Natural killer cell treated with Interleukin-12 subunit alpha and Interleukin-12 subunit beta and Interleukin-15 and Interleukin-18, amount 100 ng/mL, for 72 hours (primary cell): ENCODE measurements at regions not wholly inside any gene's neighbourhood (a gene's known extent, or its start where the extent isn't known, plus 50 kb on each side); places are given as distances from the start of the nearest gene placed in this dataset.
A peak's percentile ranks its signal among the peaks of the same experiment; 100 is the strongest.

Experiments used
- ATAC-seq, 2 donors: fragments of 150-1000 bp; cut with Tn5 transposase in 1 of 2; sonication (Bioruptor Pico), chemical (Tn5 transposase) in 1 of 2; 2 replicates each; pipeline ENCODE4 v1.10.0; 2021
- DNase-seq: peaks from one replicate; pipeline ENCODE4 v3.0.0; 2022; ENCODE audit warnings: low spot score
- H3K27ac Mint-ChIP-seq, 2 donors: 1 replicate in 1 of 2; 2 replicates in 1 of 2; pipeline ENCODE4 v1.8.0; 2022; ENCODE audit warnings: mixed read lengths in 2 of 2, mild to moderate bottlenecking in 1 of 2, moderate library complexity in 1 of 2
- H3K27me3 Mint-ChIP-seq, 2 donors: 1 replicate in 1 of 2; 2 replicates in 1 of 2; pipeline ENCODE4 v1.8.0; 2022; ENCODE audit warnings: mixed read lengths in 2 of 2
- H3K36me3 Mint-ChIP-seq: one replicate; pipeline ENCODE4 v1.8.0; 2022; ENCODE audit warnings: mixed read lengths
- H3K4me1 Mint-ChIP-seq, 2 donors: 1 replicate in 1 of 2; 2 replicates in 1 of 2; pipeline ENCODE4 v1.8.0; 2022; ENCODE audit warnings: low read depth in 2 of 2, mixed read lengths in 2 of 2, mild to moderate bottlenecking in 1 of 2
- H3K4me3 Mint-ChIP-seq: one replicate; pipeline ENCODE4 v1.8.0; 2022; ENCODE audit warnings: mixed read lengths
- H3K9me3 Mint-ChIP-seq: 2 replicates; pipeline ENCODE4 v1.8.0; 2022; ENCODE audit warnings: mixed read lengths

DNA sequence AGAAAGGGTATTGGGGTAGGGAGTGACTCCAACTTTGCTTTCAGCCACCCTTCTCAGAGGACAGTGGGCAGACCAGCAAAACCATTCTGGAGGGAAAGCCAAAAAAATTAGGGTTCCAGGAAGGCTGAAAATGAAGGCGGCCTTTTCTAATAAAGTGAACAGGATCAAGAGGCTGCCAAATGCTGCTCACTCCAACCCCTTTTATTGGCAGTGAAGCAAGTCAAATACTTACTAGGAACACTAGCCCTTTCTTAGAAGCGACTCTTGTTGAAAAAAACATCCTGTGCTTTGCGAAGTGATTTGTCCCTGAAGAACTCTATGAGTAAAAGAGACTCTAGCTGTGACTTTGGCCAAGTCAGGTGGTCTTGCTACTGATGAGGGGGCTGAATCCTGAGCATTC is 83.6 kb upstream of the CYP1B1 start:
- ATAC-seq, result no peak
- peaks cover 0 to 1% of the 10 kb centered on the region in 2 donors for H3K4me1 Mint-ChIP-seq
- no peak overlapping the region for H3K4me3 Mint-ChIP-seq
- H3K27ac Mint-ChIP-seq, result no peak overlapping the region
- H3K9me3 Mint-ChIP-seq, result no peaks in the 10 kb centered on the region
- no peak for DNase-seq
- no peaks in the 10 kb centered on the region for H3K36me3 Mint-ChIP-seq
- peaks cover 48 to 65% of the 10 kb centered on the region in 2 donors for H3K27me3 Mint-ChIP-seq

DNA sequence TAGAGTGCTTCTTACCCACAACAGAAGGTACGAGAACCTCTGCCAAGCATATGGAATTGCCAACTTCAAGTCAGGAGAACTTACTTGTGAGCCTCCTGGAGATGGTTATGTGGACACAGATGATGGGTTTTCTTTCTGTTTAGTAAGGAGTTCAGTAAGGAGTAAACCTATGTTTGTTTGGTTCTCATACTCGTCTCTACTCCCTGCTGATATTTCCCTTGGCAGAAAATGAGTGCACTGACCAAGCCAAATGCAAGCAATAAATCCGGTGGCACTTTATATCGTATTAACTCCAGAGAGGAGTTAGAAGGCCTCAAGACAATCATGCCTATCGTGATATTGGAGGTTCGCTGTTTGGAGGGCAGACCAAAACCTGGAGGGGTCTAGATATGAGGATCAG is 83.2 kb upstream of the CYP1B1 start:
- Mint-ChIP-seq H3K4me1 (no peaks in the 10 kb centered on the region), H3K4me3 (no peak overlapping the region), H3K27ac (no peak overlapping the region), H3K9me3 (no peaks in the 10 kb centered on the region), H3K27me3 (peaks cover 46 to 62% of the 10 kb centered on the region in 2 donors), H3K36me3 (no peaks in the 10 kb centered on the region)
- ATAC-seq, result no peak
- no peak for DNase-seq

DNA sequence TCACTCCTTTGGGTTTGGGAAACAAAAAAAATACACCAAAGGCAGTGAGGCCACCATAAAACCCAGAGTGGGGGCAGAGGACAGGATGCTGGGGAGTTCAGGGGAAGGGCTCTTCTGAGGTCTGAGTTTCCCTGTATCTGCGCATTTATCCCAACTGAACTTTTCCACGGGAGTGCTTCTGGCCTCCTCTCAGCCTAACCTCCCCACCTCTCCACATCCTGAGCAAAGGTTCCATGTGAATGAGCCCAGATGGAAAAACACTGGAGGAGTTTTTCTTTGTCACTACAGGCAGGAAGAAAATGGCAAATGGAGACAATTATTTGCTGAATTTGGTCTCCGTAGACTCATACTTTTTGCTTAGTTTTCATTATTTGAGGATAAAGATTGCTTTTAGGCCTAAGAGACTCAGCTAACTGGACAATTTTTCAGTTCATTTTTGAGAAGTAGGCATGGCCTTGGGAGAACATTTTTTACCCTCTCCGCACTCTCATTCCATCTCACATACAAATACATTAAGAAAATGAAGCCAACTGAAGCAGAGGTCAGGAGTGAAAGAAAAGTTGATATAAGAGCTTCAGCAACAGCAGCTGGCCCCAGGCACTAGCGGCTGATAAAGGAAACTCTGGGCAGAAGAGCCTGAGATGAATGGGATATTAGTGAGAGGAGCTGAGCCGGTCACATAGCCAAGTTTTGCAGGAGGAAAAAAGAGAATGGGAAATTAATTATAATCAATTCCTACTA is 82.6 kb upstream of the CYP1B1 start:
- Mint-ChIP-seq H3K27me3 (peaks cover 46 to 65% of the 10 kb centered on the region in 2 donors), H3K9me3 (peaks cover 3% of the 10 kb centered on the region), H3K4me1 (no peaks in the 10 kb centered on the region), H3K4me3 (no peak overlapping the region), H3K27ac (no peak overlapping the region), H3K36me3 (no peaks in the 10 kb centered on the region)
- ATAC-seq (no peak), DNase-seq (no peak)

DNA sequence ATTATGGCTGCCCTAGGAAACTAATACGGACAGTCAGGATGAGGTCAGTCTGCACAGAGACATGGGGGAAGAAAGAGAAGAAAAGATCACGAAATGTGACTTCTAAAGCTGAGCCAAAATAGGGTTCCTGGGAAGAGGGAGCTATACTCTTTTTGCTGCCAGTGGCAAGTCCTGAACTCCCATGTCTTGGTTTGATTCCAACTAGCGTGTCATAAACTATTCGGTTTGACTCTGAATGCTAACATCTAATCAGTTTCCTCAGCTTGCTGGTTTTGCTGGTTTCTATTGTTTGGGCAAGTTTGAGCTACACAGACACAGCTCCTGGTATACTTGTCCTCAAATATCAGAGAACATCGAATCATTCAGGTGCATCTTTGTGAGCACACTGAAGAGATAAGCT is 80.5 kb upstream of the CYP1B1 start:
- H3K27ac Mint-ChIP-seq, result no peak overlapping the region
- no peaks in the 10 kb centered on the region for H3K36me3 Mint-ChIP-seq
- H3K4me3 Mint-ChIP-seq, result no peak overlapping the region
- no peak for DNase-seq
- no peaks in the 10 kb centered on the region for H3K4me1 Mint-ChIP-seq
- peaks cover 3% of the 10 kb centered on the region for H3K9me3 Mint-ChIP-seq
- H3K27me3 Mint-ChIP-seq, result peaks cover 41 to 61% of the 10 kb centered on the region in 2 donors
- no peak for ATAC-seq

DNA sequence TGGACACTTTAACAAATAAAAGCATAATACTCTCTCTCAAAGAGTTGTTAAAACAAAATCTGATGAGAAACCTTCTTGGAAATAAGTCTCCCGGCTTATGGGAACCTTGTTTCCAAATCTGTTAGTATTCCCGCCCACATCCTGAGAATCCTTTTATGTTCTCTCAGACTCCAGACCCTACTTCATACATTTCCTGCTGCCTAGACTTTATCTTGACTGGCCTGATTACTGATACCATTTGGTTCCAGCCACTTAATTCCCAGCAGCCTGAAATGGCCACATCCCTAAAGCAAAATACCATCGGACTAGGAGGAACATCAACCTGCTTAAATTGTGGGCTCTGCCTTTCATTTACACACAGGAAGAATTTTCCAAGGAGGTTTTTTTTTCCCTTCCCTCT is 79.1 kb upstream of the CYP1B1 start:
- peaks cover 3% of the 10 kb centered on the region for H3K9me3 Mint-ChIP-seq
- peaks cover 31 to 56% of the 10 kb centered on the region in 2 donors for H3K27me3 Mint-ChIP-seq
- no peak overlapping the region for H3K4me3 Mint-ChIP-seq
- no peak overlapping the region for H3K27ac Mint-ChIP-seq
- no peaks in the 10 kb centered on the region for H3K36me3 Mint-ChIP-seq
- H3K4me1 Mint-ChIP-seq, result no peaks in the 10 kb centered on the region
- no peak for ATAC-seq
- DNase-seq, result no peak

DNA sequence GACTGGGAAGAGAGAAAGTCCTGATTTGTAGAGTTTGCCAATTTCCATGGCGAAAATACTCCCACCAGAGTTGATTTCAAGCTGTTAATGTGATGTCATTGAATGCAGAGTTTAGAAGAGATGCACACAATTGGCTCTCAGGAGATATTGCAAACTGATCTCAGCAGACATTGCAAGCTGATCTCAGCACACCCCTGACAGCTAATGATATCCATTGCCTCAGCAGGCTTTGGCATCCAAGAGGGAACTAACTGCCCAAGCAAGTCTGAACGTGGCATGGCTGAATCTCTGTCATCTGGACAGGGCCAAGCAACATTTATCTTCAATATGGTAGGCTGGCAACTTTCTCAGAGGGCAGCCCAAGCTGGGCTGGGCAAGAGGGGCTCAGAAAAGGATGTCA is 78.4 kb upstream of the CYP1B1 start:
- no peak overlapping the region for H3K27ac Mint-ChIP-seq
- H3K27me3 Mint-ChIP-seq, result peaks cover 30 to 50% of the 10 kb centered on the region in 2 donors
- no peak overlapping the region for H3K4me3 Mint-ChIP-seq
- H3K36me3 Mint-ChIP-seq, result no peaks in the 10 kb centered on the region
- H3K9me3 Mint-ChIP-seq, result peaks cover 3% of the 10 kb centered on the region
- no peaks in the 10 kb centered on the region for H3K4me1 Mint-ChIP-seq
- DNase-seq (no peak), ATAC-seq (no peak)

DNA sequence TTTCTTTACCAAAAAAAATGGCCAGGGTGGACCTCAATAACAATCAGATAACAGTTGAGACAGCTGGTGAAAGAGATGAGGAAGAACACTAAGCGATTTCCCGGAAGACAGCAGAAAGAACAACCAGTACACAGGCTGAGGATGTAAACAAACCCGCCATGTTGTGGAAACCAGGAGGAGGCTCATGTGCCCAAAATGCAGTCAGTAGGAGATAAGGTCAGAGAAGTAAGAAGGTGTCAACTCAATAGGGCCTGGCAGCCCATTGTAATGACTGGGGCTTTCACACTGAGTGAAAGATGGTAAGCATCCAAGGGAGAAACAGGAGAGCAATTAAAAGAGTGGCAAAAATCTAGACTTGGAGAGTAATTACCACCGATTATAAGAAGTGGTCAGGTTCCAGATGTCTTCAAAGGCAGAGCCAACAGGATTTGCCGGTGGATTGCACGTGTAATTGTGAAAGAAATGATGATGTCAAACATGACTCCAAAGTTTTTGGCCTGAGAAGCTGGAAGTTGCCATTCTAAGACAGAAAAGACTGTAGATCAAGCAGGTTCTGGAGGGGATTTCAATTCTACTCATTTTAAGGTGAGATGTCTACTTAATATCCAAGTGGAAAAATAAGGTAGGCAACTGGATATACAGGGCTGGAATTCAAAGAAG is 77.7 kb upstream of the CYP1B1 start:
- Mint-ChIP-seq H3K9me3 (peaks cover 3% of the 10 kb centered on the region), H3K4me1 (no peaks in the 10 kb centered on the region), H3K36me3 (no peaks in the 10 kb centered on the region), H3K4me3 (no peak overlapping the region), H3K27ac (no peak overlapping the region), H3K27me3 (peaks cover 28 to 50% of the 10 kb centered on the region in 2 donors)
- DNase-seq (no peak), ATAC-seq (no peak)

DNA sequence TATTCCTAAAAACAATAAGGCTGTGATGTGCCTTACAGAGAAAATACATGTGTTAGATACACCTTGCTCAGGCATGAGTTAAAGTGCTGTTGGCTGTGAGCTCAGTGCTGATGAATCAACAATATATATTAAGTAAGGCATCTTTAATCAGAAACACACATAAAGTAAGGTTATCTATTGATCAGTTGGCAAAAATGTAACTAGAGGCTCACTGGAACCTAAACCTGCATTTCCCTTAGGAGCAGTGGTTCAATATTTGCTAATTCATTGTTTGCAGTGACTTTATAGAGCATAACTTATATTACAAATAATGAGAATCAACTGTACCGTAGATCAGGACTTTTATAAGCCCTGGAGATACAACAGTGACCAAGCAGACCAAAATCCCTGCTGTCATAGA is 77.0 kb upstream of the CYP1B1 start:
- no peak overlapping the region for H3K27ac Mint-ChIP-seq
- no peaks in the 10 kb centered on the region for H3K36me3 Mint-ChIP-seq
- peaks cover 27 to 48% of the 10 kb centered on the region in 2 donors for H3K27me3 Mint-ChIP-seq
- ATAC-seq, result no peak
- H3K4me1 Mint-ChIP-seq, result no peaks in the 10 kb centered on the region
- no peak overlapping the region for H3K4me3 Mint-ChIP-seq
- H3K9me3 Mint-ChIP-seq, result peaks cover 3% of the 10 kb centered on the region
- DNase-seq, result no peak

DNA sequence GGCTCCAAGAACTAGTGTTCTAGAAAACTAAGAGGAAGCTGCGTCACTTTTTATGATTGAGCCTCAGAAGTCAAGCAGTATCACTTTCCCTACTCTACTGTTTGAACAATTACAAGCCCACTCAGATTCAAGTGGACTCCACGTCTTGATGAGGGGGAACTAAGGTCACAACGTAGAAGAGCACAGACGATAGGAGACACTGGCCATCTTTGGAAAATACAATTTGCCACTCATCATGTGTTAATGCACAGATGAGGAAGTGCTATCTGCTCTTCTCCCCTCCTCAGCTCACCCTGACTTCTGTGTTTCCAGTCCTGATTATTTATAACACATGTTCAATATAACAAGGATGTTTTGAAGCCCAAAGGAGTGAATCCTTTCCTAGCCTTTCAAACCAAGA is 76.1 kb upstream of the CYP1B1 start:
- H3K36me3 Mint-ChIP-seq, result no peaks in the 10 kb centered on the region
- ATAC-seq (no peak), DNase-seq (no peak)
- H3K4me3 Mint-ChIP-seq, result no peak overlapping the region
- peaks cover 3% of the 10 kb centered on the region in 2 donors for H3K4me1 Mint-ChIP-seq
- peaks cover 6% of the 10 kb centered on the region for H3K9me3 Mint-ChIP-seq
- H3K27ac Mint-ChIP-seq, result no peak overlapping the region
- H3K27me3 Mint-ChIP-seq, result peaks cover 23 to 39% of the 10 kb centered on the region in 2 donors

DNA sequence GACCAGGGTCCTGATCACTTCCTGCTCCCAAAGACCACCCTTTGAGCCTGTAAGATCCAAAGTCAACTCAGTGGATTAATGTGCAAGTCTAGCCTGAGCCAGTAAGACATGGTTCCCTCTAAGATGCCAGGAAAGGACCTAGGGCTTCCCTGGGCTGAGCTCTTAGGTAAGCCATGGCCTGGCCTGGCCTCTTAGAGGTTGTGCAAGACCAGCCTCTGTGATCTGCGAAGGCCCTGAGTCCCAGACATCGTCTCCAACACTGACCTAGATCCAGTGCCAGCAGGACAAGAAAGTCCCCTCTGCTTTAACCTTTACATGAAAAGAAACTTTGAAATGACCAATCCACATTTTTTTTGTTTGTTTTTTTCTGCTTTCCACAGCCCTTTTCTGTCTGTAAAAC is 73.6 kb upstream of the CYP1B1 start:
- DNase-seq, result no peak
- Mint-ChIP-seq H3K9me3 (peaks cover 6% of the 10 kb centered on the region), H3K27me3 (peaks cover 13 to 20% of the 10 kb centered on the region in 2 donors), H3K4me3 (no peak overlapping the region), H3K27ac (no peak overlapping the region), H3K36me3 (no peaks in the 10 kb centered on the region), H3K4me1 (peaks cover 5 to 6% of the 10 kb centered on the region in 2 donors)
- no peak for ATAC-seq

DNA sequence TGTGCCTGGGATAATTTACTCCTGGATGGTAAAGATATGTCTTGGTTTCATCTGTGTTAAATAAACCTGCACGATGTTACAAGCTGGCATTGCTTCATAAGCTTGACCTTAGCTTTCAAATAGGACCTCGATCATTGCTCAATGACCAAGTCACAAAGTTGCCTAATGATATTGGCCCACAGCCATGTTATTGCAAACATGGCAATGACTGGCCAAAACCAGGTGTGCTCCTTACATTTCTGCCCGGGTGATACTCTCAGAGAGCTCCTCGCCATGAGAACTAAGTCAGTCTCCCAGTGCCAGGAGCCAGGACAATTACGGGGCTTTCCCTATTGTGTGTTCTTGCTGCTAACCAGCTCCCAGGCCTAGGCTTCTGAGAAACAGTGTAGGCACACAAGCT is 72.5 kb upstream of the CYP1B1 start:
- H3K4me1 Mint-ChIP-seq, result peaks cover 5 to 6% of the 10 kb centered on the region in 2 donors
- H3K4me3 Mint-ChIP-seq, result no peak overlapping the region
- H3K36me3 Mint-ChIP-seq, result no peaks in the 10 kb centered on the region
- ATAC-seq (no peak), DNase-seq (no peak)
- peaks cover 5 to 11% of the 10 kb centered on the region in 2 donors for H3K27me3 Mint-ChIP-seq
- peaks cover 3% of the 10 kb centered on the region for H3K9me3 Mint-ChIP-seq
- H3K27ac Mint-ChIP-seq, result no peak overlapping the region

DNA sequence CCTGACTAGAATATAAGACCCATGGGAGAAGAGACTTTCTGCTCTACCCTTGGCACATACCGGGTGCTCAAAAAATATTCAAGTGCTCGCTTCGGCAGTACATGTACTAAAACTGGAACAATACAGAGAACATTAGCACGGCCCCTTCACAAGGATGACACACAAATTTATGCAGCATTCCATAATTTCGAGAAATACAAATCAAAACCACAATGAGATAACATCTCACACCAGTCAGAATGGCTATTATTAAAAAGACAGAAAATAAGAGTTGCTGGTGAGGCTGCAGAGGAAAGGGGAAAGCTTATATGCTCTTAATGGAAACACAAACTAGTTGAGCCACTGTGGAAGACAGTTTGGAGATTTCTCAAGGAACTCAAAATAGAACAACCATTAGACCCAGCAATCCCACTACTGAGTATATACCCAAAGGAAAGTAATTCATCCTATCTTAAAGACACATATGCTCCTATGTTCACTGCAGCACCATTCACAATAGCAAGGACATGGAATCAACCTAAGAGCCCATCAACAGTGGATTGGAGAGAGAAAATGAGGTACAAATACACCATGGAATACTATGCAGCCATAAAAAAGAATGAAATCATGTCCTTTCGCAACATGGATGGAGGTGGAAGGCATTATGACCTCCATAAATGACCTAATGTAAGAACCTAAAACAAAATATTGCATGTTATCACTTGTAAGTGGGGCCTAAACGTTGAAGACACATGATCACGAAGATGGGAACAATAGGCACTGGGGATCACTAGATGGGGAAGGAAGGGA is 71.6 kb upstream of the CYP1B1 start:
- peaks cover 3% of the 10 kb centered on the region for H3K9me3 Mint-ChIP-seq
- H3K27me3 Mint-ChIP-seq, result peaks cover 5 to 7% of the 10 kb centered on the region in 2 donors
- no peak for ATAC-seq
- H3K36me3 Mint-ChIP-seq, result no peaks in the 10 kb centered on the region
- H3K27ac Mint-ChIP-seq, result peak overlapping the region in 1 of 2 donors; percentile 36
- DNase-seq, result no peak
- H3K4me3 Mint-ChIP-seq, result no peak overlapping the region
- H3K4me1 Mint-ChIP-seq, result peaks cover 5 to 6% of the 10 kb centered on the region in 2 donors

DNA sequence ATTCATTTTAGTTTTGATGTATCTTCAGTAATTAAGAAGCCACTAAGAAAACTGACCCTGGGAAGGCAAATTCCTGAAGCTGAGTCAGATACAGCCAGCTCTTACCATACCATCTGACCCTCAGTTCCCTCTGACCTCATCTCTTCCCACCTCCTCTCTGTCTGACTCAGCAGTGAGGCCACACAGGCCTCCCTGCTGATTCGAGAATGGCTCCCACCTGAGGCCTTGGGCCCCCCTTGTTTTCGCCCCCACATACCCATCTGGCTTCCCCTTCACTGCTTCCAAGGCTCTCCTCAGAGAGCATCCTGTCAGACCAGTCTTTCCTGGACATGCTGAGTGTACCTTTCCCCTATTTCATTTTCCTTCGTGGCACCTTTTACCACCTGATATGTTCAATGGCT is 71.0 kb upstream of the CYP1B1 start:
- peaks cover 3% of the 10 kb centered on the region for H3K9me3 Mint-ChIP-seq
- no peak overlapping the region for H3K4me3 Mint-ChIP-seq
- peak overlapping the region in 1 of 2 donors; percentile 36 for H3K27ac Mint-ChIP-seq
- peaks cover 7% of the 10 kb centered on the region in 2 donors for H3K27me3 Mint-ChIP-seq
- peak; percentile 74 to 84 for ATAC-seq
- H3K36me3 Mint-ChIP-seq, result no peaks in the 10 kb centered on the region
- DNase-seq, result no peak
- peaks cover 5 to 6% of the 10 kb centered on the region in 2 donors for H3K4me1 Mint-ChIP-seq
